Fibroblast of peridontal ligament (primary cell): ENCODE measurements at regions not wholly inside any gene's neighbourhood (a gene's known extent, or its start where the extent isn't known, plus 50 kb on each side); places are given as distances from the start of the nearest gene placed in this dataset.

Experiments
- DNase-seq: peaks from one replicate; pipeline ENCODE4 v3.0.0-alpha.2; 2010; ENCODE audit errors: extremely low read depth

- no peak for DNase-seq
Measured at GRCh38 chr10:121171825-121172787, 320.9 kb downstream of the WDR11 start.

DNA sequence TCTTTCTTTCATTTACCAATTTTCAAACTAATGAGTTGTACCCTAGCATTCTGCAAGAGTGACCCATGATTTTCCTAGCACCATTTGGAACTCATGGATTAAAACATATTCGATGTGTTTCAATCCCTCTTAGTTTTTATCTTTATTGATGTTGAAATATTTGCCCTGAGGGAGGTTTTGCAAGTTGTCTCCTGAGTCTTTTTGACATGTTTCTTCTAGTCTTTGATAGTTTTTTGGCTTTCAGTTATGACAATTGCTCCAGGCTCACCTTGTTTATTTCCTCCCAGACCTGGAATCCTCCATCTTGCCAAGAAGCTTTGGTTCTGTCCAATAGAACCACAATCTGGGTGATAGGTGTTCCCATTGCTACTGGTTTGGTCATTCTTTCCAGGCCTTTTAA is 327.8 kb downstream of the WDR11 start:
- DNase-seq, result no peak

- no peak for DNase-seq
Measured at GRCh38 chr10:121182219-121182618, 331.1 kb downstream of the WDR11 start.

GRCh38 chr10:121183236-121183635 is 332.1 kb downstream of the WDR11 start:
- DNase-seq, result no peak

DNA sequence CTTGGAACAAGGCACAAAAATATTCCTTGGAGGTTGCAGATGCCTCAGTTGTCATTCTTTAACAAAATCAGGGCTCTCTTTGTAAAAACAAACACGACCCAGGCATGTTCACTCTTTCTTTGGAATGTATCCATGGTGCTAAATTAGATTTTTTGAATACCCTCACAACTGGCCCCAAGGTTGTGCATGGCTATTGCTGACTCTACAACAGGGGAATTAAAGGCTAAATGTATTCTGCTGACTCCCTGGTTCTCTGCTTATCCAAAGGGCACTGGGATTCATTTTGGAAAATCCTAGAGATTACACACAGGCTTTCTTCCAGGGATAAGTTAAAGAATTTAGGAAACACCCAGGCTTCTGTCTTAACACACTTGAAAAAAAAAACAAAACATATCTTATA is 332.5 kb downstream of the WDR11 start:
- DNase-seq, result no peak

GRCh38 chr10:121185816-121186455 is 334.8 kb downstream of the WDR11 start:
- DNase-seq, result no peak

GRCh38 chr10:121187391-121187790 is 336.2 kb downstream of the WDR11 start:
- DNase-seq, result no peak

DNA sequence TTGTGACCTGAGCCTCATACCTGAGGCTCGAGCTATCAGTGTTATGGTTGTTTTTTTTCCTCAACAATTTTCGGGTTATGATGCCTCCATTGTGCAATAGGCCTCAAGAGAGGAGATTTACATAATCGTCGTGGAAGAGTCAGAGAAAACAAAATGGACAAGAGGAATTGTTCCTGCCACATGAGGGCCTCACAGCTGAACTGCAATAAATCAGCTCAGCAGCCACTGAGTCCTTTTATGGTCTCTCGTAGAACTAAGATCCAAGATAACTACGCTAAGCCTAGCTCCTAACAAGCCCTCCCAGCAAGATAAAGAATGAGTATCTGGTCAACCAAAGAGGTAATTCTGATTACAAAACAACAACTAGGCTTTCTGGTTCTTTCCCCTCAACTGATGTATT is 336.8 kb downstream of the WDR11 start:
- no peak for DNase-seq

- no peak for DNase-seq
Measured at GRCh38 chr10:121189066-121189465, 337.9 kb downstream of the WDR11 start.

GRCh38 chr10:121194696-121195523 is 343.7 kb downstream of the WDR11 start:
- DNase-seq, result no peak

DNA sequence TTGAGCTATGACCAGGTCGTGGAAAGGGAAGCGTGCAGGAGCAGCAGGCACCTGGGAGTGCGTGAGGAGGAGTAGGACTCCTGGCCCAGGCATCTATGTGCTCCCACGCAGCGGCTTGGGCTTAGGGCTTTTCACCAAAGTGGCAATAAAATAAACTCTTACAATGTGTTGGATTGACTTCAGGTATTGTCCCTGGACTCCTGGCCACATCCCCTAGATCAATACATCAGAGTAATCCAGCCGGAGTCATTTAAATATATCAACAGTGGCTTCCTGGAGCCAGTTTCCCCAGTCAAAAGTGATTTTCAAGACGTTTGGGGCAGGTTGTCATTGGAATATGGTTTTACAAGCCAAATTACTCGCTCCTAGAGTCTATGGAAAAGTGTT is 344.4 kb downstream of the WDR11 start:
- DNase-seq, result no peak

- DNase-seq, result no peak
Measured at GRCh38 chr10:121199081-121199480, 347.9 kb downstream of the WDR11 start.

GRCh38 chr10:121205625-121206024 is 354.5 kb downstream of the WDR11 start:
- DNase-seq, result no peak

DNA sequence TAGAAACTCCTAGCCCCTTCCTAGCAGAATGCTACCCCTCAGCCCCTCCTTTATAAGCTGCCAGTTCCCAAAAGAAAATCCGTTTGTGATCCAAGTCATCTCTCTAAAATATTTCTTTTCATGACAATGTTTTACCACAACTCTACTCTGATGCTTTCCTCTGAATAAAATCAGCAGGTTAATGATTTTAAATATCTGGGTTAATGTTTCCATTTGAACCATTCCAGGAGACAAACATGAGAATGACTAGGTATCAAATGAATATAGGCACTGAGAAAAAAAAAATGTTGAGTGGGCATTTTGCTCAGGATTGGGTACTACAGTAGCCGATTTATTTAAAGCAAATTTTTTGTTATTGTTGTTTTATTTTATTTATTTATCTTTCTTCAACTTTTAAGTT is 360.3 kb downstream of the WDR11 start:
- no peak for DNase-seq

- no peak for DNase-seq
Measured at GRCh38 chr10:121213437-121213836, 362.3 kb downstream of the WDR11 start.

DNA sequence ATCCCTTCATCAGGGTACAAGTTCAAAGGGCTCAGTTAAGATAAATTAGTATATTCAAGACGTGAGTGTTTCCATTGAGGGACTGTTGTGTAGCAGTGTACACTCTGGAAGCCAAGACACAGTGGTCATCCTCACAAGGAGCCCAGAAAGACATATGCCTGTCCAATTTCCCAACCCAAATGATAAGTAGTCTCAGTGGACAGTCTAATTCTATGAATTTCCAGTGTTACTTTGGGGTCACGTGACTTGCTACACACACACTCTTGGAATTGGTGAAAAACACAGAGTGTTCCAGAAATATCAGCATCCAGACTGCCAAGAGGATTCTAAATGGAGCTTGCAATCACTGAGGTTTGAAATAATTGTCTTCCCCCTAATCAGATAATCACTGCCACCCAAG is 365.1 kb downstream of the WDR11 start:
- no peak for DNase-seq

GRCh38 chr10:121216721-121217181 is 365.6 kb downstream of the WDR11 start:
- no peak for DNase-seq

- no peak for DNase-seq
Measured at GRCh38 chr10:121217331-121217730, 366.2 kb downstream of the WDR11 start.

- no peak for DNase-seq
Measured at GRCh38 chr10:121221072-121221471, 369.9 kb downstream of the WDR11 start.

DNA sequence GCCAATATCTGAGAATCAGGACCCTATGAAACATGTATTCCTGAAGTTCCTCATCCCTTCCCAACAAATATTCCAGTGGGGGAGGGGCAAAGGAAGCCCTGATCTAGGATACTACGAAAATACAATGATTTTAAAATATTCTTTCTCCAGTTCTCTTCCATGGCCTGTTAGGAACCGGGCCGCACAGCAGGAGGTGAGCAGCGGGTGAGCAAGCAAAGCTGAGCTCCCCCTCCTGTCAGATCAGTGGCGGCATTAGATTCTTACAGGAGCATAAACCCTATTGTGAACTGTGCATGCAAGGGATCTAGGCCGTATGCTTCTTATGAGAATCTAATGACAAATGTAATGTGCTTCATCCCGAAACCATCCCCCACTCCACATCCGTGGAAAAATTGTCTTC is 370.8 kb downstream of the WDR11 start:
- no peak for DNase-seq

- DNase-seq, result no peak
Measured at GRCh38 chr10:121222842-121223241, 371.7 kb downstream of the WDR11 start.

DNA sequence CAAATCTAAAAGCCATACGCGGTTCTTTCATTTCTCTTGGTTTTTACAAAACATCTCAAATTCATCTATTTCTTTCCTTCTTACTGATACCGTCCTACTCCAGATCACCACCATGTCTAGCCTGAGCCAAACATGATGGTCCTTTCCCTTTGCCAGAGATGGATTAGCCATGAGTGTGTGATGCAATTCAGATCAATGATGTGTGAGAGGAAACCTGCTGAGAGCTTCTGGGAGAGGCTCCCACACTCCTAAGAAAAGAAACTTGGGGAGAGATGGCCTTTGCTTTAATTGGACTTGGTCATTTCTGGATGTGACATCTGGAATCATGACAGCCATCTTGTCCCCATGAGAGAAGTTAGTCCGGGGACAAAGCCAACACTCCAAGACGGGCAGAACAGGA is 367.2 kb downstream of the FGFR2 start:
- no peak for DNase-seq
